HG02884 (cell line): ENCODE measurements at regions not wholly inside any gene's neighbourhood (a gene's known extent, or its start where the extent isn't known, plus 50 kb on each side); places are given as distances from the start of the nearest gene placed in this dataset.

Experiments
- ATAC-seq: cut with Tn5 transposase; IDR thresholded peaks from one replicate; pipeline ENCODE4 v1.9.1; 2021; ENCODE audit warnings: mild to moderate bottlenecking, moderate library complexity; ENCODE audit not compliant: unreplicated experiment

DNA sequence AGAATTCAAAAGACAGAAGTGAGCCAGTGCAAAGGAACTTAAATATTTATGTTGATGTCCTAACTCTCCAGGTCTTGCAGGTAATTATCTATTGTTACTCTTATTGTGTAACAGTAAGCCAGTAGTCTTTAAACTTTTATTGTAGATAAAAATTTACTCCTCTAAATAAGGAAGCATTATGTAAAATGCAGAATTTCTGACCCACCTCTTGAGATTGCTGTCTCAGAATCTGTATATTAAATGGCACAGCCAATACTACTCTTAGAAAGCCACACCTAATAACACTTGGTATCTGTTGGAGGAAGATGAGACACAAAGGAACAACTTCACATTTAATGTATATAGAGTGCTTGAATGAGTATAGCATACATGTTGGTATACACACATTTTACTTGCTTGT, 613.5 kb upstream of the ZNF804A start:
- ATAC-seq = no peak

DNA sequence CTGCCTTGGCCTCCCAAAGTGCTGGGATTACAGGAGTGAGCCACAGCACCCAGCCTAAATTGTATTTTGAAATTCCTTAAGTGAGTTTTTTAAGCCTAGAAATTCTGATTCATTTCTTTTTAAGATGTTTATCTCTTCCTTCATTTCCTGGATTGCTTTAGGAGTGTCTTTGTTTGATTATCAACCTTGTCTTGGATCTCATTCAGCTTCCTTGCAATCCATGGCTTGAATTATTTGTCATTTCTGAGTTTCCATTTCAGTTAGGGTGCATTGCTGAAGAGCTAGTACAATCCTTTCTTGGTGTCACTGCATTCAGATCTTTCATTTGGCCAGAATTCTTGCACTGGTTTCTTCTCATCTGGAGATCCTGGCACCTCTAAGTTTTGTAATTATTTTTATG, 606.4 kb upstream of the ZNF804A start:
- no peak for ATAC-seq

DNA sequence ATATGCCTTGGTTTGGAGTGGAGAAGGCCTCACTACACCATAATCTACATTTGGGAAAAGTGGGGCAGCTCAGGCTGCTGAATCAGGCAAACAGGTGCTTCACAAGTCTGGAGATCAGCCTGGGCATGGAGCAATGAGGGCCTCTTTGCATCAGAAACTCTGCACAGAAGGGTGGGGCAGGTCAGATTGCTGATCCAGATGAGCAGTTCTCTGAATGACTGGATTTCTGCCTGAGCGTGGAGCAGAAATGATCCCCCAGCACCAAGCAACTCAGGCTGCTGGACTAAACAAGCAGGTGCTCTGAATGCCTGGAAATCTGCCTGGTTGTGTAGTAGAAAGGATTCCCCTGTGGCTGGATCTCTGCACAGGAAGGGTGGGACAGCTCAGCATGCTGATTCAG, 605.3 kb upstream of the ZNF804A start:
- peak; percentile 84 for ATAC-seq

DNA sequence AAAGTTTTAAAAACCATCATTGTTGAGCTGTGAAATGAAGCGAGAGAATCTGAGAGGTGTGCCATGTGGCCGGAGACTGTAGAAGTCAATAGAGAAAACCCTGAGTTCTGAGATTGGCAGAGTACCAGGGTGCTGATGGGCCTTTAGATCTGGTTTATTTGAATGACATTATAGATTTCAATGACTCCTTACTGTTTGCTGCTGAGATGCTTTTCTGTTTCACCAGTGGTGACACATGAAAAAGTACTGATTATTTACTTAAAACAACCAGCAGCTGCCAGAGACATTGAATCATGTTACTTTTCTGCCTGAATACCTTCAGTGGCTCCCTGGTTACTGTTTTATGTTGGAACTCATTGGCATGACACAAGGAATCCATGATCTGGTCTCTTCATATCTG, 602.7 kb upstream of the ZNF804A start:
- ATAC-seq = no peak

DNA sequence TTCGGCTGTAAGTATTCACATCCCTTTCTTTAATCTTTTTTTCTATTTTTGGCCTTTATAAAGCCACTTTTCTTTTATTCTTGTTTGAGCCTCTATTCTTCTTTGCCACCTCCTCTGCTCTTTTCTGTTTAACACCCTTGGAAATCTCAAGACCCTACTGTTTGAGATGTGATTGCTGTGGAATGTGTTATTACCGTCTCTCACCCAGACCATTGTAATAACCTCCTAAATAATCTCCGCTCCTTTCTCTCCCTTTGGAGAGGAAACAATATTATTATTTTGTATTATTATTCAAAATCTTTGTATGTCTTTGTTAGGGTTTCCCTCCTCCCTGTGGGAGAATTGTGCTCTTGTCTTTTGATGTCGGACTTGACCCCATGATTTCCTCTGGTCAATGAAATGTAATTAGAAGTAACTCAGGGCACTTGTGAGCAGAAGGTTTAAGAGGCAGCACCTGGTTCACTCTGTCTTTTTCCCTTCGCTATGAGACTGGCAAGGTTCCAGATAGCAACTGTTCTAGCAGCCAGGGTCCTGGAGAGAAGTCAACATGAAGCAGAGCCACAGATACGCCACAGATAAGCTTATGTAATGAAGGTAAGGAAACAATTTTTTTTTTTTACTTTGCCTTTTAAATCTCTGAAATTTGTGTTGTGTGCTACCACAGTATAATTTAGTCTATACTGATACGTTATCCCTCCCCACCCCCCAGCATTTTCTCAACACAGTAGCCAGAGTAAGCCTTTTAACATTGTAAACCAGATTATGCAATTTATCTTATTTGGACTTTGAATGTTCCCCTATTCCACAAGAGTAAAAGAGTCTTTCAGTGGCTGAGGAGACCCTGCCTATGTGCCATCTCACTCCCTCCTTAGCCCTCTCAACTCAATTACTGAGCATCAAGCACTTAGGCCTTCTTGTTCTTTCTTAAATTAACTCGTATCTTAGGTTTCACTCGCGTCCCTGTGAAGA, 601.2 kb upstream of the ZNF804A start:
- ATAC-seq = no peak

DNA sequence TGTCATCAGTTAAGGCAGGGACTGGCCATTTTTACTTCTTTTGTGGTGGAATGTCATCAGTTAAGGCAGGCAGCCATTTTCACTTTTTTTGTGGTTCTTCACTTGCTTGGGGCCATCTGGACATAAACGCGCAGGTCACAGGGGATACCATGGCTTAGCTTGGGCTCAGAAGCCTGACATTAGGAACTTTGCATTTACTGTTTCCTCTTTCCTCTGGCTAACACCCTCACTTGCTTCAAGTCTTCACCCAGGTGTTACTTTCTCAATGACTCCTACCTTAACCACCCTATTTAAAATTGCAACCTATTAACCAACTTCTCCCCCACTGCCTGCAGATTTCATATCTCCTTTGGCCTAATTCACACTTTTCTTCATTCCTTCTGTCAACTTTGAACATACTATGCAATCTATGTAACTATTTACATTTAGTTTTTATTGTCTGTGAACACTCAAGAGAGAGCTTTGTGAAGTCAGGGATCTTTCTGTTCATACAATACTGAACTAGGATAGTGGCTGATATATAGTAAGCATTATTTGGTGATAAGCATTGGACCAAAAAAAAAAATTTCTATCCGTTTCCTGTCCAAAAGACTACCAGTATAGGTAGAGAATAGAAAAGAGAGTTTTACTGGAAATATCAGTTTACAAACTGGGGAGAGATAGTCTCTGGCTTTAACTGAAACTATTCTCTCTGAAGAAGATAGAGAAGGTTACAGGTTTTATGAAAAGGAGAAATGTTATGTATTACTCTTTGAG, 600.1 kb upstream of the ZNF804A start:
- ATAC-seq = peak; percentile 82

DNA sequence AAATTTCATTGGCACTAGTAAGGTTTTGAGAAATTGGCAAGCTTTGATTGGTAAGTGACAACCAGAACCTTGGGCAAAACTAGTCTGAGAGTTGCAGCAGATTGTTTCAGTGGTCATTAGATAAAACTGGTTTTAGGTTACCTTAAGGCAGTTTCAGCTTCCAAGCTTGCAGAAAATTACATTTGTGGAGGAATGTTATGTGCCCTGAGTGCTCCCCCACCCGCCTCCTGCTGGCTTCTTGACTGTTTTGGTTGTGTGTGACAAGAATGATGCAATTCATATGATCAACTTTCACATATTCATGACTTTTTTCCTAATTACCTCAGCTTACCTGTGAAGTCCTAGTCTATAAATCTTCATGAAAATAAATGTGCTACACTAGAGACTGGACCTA, 599.5 kb upstream of the ZNF804A start:
- ATAC-seq = no peak

DNA sequence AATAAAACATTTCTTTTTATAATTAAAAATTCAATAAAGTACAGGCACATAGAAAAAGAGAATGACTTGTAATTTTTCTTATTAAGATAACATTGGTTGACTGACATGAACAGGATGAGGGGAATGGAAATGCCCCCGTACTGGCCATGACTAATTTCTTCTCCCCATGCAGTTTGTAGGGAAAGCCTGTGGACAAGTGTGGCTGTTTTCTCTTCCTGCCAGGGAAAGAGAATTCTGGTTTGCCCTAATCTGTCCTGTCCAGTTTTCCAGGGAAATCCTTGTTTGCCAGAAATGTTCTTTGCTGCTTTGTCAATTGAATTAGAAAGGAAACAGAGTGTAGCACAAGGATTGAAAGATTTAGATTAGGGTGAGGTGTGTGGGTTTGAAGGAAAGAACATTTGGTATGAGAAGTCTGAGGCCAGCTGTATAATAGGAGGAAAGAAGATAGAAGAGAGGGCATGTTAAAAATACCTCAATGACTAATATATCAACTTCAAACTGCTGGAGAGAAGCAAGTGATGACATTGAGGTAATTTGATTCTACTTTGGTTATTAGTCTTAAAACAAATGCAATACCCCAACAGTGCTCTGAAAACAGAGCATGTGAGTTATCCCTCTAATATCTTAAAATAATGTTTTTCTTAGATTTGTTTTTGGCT, 593.9 kb upstream of the ZNF804A start:
- peak; percentile 95 for ATAC-seq

DNA sequence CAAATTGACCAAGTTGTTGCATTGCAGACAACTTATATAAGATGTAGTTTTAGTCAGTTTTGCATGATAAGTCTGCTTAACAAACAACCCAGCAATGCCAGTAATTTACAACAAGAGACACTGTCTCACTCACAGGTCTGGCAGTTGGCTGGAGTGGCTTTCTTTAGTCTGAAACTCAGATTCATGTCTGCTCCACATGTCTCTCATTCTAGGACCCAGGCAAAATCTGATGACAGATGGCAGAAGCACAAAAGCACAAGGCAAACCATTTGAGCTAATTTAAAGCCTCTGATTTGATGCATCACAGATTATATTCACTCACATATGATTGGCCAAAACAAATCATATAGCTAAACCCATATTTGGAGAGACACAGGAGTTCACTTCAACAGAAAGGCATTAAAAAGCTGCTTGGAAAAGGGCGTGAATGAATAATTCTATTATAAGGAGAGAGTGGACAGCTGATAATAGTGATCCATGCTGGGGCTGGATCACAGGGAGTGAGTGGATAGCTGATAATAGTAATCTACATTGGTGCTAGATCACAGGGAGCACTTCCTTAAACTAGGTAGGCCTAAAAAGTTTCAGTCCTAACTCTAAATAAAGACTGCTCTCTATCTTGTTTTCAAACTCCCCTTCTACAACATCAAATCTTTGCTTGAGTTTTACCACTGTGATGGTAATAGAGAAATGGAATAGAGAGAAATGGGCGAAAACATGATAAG, 593.2 kb upstream of the ZNF804A start:
- peak; percentile 44 for ATAC-seq

DNA sequence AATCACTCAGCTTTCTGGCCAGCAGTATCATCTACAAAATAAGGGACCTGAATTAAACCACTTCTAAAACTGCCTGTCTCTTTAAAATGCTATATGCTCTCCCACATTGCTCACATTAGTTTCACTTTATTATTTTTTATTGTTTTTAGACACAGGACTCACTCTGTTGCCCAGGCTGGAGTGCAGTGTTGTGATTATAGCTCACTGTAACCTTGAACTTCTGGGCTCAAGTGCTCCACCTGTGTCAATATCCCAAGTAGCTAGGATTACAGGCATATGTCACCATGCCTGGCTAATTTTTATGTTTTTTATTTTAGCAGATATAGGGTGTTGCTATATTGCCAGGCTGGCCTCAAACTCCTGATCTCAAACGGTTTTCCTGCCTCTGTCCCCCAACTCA, 591.3 kb upstream of the ZNF804A start:
- no peak for ATAC-seq

DNA sequence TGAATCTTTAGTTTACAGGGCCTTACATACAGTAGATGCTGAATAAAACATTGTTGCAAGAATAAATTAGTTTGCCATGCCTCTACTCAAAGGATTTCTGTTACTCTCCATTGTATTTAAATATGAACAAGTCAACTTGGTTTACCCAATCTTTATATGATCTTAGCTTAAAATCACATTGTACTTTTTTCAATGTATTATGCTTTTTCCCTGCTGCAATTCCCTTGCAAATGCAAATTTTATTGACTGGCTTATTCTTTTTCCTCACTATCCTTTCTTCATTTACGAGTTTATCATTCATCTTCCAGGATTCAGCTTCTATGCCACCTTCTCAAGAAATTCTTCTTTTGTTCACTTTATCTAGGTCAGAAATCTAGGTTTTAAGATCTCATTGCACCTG, 571.4 kb upstream of the ZNF804A start:
- ATAC-seq = no peak

DNA sequence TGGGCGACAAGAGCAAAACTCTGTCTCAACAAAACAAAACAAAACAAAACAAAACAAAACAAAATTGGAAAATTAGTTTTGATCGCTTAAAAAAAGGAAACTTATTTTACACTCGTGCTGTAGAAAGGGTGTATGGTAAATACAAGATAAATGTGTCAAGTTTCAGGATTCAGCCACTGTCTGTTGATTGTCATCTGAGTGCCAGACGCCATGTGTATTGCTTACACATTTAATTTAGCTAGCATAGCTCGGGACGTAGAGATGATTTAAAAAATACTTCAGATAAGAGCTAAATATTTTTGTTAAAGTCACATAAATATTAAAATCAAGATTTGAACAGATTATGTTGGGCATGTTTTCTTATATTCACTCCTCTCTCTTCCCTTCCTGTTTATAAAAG, 568.1 kb upstream of the ZNF804A start:
- no peak for ATAC-seq

DNA sequence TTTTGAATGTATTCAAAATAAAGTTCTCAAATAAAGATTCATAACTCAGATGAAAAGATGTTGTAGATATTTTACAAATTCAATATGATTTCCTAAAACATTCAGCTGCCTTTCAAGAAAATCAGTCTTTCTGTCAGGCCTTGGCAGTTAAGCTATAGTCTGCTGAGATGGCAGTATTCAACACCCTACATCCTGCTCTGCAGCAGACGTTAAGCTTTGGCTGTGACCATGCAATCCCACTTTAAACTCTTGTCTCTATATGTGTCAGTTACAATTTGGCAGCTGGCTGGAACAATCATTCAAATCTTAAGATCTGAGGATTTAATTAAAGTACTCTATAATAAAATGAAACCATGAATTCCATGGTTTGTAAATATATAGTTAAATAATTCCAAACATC, 567.3 kb upstream of the ZNF804A start:
- no peak for ATAC-seq

DNA sequence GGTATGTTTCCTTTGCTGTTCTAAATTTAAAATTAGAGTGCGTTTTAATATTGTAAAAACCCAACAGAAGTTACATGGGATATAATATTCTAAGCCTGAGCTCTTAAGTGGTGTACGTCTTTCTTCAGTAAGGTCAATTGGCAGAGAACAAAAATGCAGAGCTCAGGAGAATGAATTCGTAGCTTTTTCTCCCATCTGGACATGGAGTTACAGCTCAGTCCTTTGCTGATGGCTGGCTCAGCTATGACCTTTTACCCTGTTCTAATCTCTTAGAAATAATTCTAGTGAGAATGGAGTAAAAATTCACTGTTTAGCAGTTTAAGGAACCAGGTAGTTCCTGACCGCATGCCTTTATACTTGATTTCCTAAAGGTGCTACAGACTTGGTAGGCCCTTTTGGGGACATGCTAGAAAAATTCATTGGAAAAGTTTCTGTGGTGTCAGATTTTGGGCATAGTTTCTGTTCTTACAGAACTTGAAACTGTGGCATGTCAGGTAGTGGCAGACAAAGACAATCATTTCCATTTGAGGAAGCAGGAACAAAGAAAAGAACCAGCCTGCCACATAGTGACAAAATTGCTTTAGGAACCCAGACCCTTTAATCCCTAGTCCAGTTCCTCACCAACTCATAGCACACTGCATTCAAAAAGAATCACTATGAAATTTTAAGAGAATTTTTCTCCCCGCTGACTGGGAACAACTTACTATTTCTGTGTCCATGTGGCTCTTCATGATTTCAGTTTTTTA, 566.8 kb upstream of the ZNF804A start:
- ATAC-seq = peak; percentile 60

DNA sequence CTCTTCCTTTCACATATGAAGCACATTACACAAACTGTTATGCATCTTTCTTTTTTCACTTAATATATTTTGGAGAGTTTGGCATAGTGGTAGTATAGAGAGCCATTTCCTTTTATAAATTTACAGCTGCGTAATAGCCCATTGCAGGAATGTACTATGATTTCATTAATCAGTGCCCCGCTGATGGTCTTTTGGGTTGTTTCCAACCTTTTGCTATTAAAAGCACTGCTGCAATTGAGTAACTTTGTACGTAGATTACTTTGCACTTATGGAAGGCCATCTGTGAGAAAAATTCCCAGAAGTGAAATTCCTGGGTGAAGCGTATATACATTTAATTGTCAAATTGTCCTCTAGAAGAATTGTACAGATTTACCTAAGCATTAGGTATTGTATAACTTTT, 565.3 kb upstream of the ZNF804A start:
- ATAC-seq = no peak

DNA sequence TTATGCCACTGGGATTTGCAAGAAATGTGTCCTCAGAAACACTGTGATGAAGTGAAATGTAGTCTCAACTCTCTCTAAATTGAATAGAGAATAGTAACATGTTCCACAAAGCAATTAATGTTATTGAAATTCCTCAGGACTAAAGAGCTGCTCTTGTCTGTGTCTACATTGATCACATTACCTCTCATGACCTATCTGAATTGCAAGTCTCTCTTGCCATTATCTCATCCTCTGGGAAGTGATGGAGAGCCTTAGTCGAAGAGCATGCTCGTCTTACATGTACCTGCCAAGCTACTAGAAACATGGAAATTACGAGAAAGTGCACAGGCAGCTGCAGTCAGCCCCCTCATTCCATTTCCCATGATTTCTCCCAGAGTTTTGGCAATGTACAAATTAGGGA, 561.1 kb upstream of the ZNF804A start:
- no peak for ATAC-seq

DNA sequence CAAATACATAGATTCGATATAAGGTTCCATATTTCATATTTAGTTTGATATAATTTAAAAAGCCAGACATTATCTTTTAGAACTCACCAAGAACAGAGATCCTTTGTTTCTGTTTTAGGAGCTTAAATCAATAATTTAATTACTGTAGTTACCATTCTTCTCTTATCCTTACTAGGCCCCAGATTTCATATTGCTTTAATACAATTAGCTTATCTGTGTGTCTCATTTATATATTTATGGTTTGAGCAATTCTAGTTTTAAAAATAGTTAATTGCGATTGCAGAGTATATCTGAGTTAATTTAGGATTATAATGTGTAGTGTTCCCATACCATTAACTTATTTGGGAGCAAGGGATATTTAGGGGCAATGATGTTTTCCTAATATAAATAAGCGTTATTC, 558.8 kb upstream of the ZNF804A start:
- no peak for ATAC-seq

DNA sequence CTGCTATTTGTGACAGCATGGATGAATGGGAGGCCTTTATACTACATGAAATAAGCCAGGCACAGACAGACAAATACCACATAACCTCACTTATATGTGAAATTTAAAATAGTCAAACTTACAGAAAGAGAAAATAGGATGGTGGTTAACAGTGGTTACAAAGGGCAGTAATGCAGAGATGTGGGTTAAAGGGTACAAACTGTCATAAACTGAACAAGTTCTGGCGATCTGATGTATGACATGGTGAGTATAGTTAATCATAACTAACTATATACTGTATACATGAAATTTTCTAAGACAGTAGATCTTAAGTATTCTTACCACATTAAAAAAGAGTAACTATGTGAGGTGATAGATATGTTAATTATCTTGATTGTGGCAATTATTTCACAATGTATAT, 558.1 kb upstream of the ZNF804A start:
- no peak for ATAC-seq

DNA sequence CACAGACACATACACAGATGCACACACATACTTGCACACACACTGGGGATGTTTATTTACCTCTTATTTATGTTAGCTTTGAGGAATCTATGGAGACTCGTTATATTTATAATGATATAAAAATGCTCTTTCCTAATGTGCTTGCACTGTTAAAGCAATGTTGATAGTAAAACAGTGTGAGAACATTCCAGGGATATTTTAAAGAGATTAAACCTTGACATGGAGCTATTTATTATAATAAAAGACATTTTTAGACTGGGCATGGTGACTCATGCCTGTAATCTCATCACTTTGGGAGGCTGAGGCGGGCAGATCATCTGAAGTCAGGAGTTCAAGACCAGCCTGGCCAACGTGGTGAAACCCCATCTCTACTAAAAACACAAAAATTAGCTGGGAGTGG, 557.3 kb upstream of the ZNF804A start:
- ATAC-seq = no peak

DNA sequence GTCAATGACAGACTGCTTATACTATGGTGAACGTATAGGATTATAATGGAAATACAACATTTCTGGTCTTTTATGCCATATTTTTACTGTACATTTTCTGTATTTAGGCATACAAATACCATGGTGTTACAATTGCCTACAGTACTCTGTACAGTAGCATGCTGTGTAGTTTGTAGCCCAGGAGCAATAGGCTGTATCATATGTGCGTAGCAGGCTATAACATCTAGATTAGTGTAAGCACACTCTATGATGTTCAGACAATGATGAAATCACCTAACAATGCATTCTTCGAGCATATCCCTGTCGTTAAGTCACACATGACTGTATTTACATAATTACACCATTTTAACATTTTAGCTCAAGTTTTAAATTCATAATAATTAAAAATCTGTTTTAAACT, 556.6 kb upstream of the ZNF804A start:
- no peak for ATAC-seq
